Lower leg skin (tissue), 3 donors: ENCODE measurements at regions not wholly inside any gene's neighbourhood (a gene's known extent, or its start where the extent isn't known, plus 50 kb on each side); places are given as distances from the start of the nearest gene placed in this dataset.

Experiments used
- CTCF ChIP-seq, 3 donors: fragments of 450-650 bp; IDR thresholded peaks; one replicate each; pipeline ENCODE4 v1.5.1; 2016; ENCODE audit warnings: antibody characterized with exemption in 3 of 3, mild to moderate bottlenecking in 3 of 3, moderate library complexity in 2 of 3
- POLR2A ChIP-seq, 2 donors: fragments of 450-650 bp; IDR thresholded peaks; one replicate each; pipeline ENCODE4 v1.6.1; 2016 to 2017; ENCODE audit warnings: antibody characterized with exemption in 2 of 2, mild to moderate bottlenecking in 1 of 2, moderate library complexity in 1 of 2

DNA sequence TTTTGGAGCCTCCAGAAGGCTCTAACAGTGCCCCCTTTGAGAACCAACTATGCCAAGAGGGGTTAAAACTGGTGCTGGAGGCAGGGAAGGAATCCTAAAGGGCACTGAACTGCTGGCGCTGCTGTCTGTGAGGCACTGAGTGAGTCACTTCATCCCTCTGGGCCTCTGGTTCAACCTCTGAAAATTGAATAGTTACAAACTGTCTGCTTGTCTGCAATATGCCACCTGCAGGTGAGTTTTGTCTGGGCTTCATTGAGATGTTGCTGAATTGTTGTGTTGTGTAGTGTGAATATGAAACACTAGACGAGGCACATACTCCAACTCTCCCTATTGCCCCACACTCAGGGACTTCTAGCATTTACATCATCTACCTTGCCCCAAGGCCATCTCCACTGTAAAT, 68.0 kb downstream of the GRIN2B start:
- TF ChIP-seq CTCF (IDR thresholded peaks at IDR 0.05), result no peak
- no peak for TF ChIP-seq POLR2A (IDR thresholded peaks at IDR 0.05)
